Kidney (tissue), 13 donors: ENCODE measurements at regions not wholly inside any gene's neighbourhood (a gene's known extent, or its start where the extent isn't known, plus 50 kb on each side); places are given as distances from the start of the nearest gene placed in this dataset.

Experiments used
- DNase-seq, 5 donors: peaks; one replicate each; pipeline ENCODE4 v3.0.0-alpha.2; 2013 to 2020
- FAIRE-seq: peaks from 2 replicates; lab custom pipeline; 2012; peaks lifted over from hg19 to GRCh38; lab: Jason Lieb, UNC
- H3K27ac ChIP-seq, 2 donors: one replicate each; pipeline ENCODE4 v1.7.0; 2013; ENCODE audit warnings: low read depth in 2 of 2, low read length in 2 of 2, inconsistent platforms in 1 of 2
- H3K27me3 ChIP-seq: one replicate; pipeline ENCODE4 v1.7.1; 2013; ENCODE audit warnings: low read length, inconsistent platforms; ENCODE audit not compliant: control insufficient read depth, insufficient read depth
- H3K36me3 ChIP-seq, 3 donors: one replicate each; pipeline versions ENCODE4 v1.7.0 to v1.7.1; 2013; ENCODE audit warnings: low read length in 3 of 3, control low read depth in 1 of 3, inconsistent platforms in 1 of 3; ENCODE audit not compliant: insufficient read depth in 3 of 3, control insufficient read depth in 2 of 3
- H3K4me1 ChIP-seq, 3 donors: one replicate each; pipeline versions ENCODE4 v1.7.0 to v1.7.1; 2013; ENCODE audit warnings: low read length in 3 of 3, inconsistent platforms in 1 of 3, low read depth in 1 of 3; ENCODE audit not compliant: control insufficient read depth in 2 of 3, insufficient read depth in 2 of 3
- H3K4me3 ChIP-seq, 3 donors: one replicate each; pipeline versions ENCODE4 v1.7.0 to v1.8.1; 2013; ENCODE audit warnings: low read length in 3 of 3, control low read depth in 1 of 3, inconsistent platforms in 1 of 3
- H3K9ac ChIP-seq, 3 donors: one replicate each; pipeline versions ENCODE4 v1.7.0 to v1.7.1; 2013; ENCODE audit warnings: low read length in 3 of 3, control low read depth in 1 of 3, inconsistent platforms in 1 of 3
- H3K9me3 ChIP-seq, 3 donors: one replicate each; pipeline versions ENCODE4 v1.7.0 to v1.7.1; 2013; ENCODE audit warnings: low read length in 3 of 3, control low read depth in 1 of 3, inconsistent platforms in 1 of 3; ENCODE audit not compliant: control insufficient read depth in 2 of 3, insufficient read depth in 1 of 3
- intact Hi-C: fragments of 100-400 bp; cut with DNase I; formaldehyde crosslinking; loops from one replicate; pipeline ENCODE4 v1.11.1; 2022
- TF ChIP-seq, protein P1 (sequence below): IDR thresholded peaks from 3 replicates; pipeline ENCODE4 v1.5.1; 2012; ENCODE audit warnings: mild to moderate bottlenecking, moderate library complexity, borderline replicate concordance; ENCODE audit not compliant: insufficient read depth; ENCODE audit errors: extremely low read depth
- donor health status: control.
- donor health status: control.
- donor health status: control.
- donor health status: control.
- donor health status: control.
- donor health status: DM: yes; HTN: yes; CAD: no.
- donor health status: Normal renal cell carcinoma (clear cell type).

DNA sequence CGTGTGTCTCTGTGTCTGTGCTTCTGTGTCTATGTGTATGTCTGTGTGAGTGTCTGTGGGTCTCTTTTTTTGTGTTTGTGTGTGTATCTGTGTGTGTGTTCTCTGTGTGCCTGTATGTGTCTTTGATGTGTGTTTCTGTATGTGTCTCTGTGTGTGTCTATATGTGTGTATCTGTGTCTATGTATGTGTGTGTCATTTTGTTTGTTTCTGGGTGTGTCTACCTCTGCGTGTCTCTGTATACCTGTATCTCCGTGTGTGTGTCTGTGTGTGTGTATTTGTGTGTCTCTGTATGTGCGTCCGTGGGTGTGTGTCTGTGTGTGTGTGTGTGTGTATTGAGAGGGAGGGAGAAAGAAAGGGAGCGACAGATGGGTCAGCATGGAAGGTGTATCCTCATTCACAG is 106.3 kb upstream of the TRABD2B start:
- no peak for DNase-seq
- Histone ChIP-seq H3K4me3 (no peak overlapping the region), H3K9ac (no peak overlapping the region), H3K4me1 (peaks cover 2 to 8% (median 6%) of the 10 kb centered on the region in 3 donors), H3K27ac (no peak overlapping the region), H3K9me3 (no peaks in the 10 kb centered on the region), H3K27me3 (no peaks in the 10 kb centered on the region), H3K36me3 (no peaks in the 10 kb centered on the region)
- TF ChIP-seq, protein P1, sequence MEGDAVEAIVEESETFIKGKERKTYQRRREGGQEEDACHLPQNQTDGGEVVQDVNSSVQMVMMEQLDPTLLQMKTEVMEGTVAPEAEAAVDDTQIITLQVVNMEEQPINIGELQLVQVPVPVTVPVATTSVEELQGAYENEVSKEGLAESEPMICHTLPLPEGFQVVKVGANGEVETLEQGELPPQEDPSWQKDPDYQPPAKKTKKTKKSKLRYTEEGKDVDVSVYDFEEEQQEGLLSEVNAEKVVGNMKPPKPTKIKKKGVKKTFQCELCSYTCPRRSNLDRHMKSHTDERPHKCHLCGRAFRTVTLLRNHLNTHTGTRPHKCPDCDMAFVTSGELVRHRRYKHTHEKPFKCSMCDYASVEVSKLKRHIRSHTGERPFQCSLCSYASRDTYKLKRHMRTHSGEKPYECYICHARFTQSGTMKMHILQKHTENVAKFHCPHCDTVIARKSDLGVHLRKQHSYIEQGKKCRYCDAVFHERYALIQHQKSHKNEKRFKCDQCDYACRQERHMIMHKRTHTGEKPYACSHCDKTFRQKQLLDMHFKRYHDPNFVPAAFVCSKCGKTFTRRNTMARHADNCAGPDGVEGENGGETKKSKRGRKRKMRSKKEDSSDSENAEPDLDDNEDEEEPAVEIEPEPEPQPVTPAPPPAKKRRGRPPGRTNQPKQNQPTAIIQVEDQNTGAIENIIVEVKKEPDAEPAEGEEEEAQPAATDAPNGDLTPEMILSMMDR: no peak
- intact Hi-C loops: no loop called here
- no peak for FAIRE-seq

DNA sequence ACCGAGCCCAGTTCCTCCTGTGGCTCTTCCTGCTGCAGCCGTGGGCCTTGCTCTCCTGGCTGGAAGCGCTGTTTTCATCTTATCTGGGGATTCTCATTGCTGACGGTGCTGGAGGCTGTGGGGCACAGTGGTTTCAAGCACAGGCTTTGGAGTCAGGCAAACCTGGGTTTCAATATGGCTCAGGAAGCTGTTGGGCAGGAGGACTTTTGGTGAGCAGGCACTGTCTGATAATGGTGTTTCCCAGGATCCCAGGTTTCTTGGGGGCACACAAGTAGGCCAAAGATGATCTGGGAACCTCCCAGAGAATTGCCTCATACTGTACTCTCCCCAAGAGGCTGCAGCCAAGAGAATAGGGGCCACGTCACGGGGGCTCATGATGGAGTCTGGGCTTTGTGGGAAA is 105.6 kb upstream of the TRABD2B start:
- Histone ChIP-seq H3K36me3 (no peaks in the 10 kb centered on the region), H3K4me1 (peaks cover 2 to 9% (median 8%) of the 10 kb centered on the region in 3 donors), H3K9me3 (no peaks in the 10 kb centered on the region), H3K27ac (no peak overlapping the region), H3K9ac (no peak overlapping the region), H3K4me3 (no peak overlapping the region), H3K27me3 (peaks cover 4% of the 10 kb centered on the region)
- no peak for DNase-seq
- intact Hi-C loops: no loop called here
- no peak for FAIRE-seq
- TF ChIP-seq, protein P1: no peak

DNA sequence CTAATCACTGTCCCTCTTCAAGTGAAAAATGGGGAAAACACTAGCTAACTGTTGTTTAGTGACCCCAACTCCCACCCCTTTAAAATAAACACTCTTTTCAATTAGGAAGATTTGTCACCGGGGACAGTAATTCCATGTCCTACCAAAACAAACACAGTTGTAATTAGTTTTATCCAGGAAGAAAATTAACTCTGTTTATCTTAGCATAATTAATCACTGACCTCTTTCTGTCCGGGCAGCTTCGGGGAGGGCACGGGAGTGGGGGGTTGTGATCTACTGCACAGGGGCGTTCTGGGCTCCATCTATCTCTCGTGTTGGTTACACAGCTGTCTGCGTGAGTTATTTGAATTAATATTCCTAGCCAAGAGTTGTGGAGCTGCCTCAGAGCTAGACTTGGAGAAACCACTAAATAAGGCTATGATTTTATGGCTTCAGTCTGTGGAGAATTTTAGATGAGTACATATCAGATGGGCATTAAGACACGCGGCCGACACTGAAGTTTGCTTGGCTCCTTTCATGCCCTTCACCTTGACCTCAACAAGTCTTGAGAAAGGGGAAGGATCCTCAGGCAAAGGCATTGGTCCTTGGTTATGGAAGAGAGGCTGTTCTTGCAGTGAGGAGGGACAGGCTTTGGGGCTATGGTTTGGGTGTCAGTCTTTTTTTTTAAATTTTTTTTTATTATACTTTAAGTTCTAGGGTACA is 102.0 kb upstream of the TRABD2B start:
- Histone ChIP-seq H3K9me3 (no peaks in the 10 kb centered on the region), H3K27me3 (peaks cover 4% of the 10 kb centered on the region), H3K27ac (no peak overlapping the region), H3K4me3 (no peak overlapping the region), H3K36me3 (no peaks in the 10 kb centered on the region), H3K9ac (no peak overlapping the region), H3K4me1 (peaks cover under 1 to 9% (median 8%) of the 10 kb centered on the region in 3 donors)
- TF ChIP-seq, protein P1: no peak
- DNase-seq (peak; percentile 85 to 94 (median 86)), FAIRE-seq (no peak)
- intact Hi-C loops: no loop called here
